ENCODE measurements at regions not wholly inside any gene's neighbourhood (a gene's known extent, or its start where the extent isn't known, plus 50 kb on each side); places are given as distances from the start of the nearest gene placed in this dataset.

- no peak for TF ChIP-seq TAF1 (IDR thresholded peaks at IDR 0.05; ENCODE audit: borderline replicate concordance, insufficient read depth, low read length)
- no peak for TF ChIP-seq POLR2AphosphoS5 (IDR thresholded peaks at IDR 0.05; ENCODE audit: low read depth, low read length)
- no peak for TF ChIP-seq REST (IDR thresholded peaks at IDR 0.05; ENCODE audit: insufficient read depth in 1 of 2, low read depth in 2 of 2, low read length in 2 of 2)
- no peak for TF ChIP-seq SIN3A (IDR thresholded peaks at IDR 0.05; ENCODE audit: borderline replicate concordance, insufficient read depth, low read length)
- no peak for TF ChIP-seq FOXP2 (optimal IDR thresholded peaks at IDR 0.05; ENCODE audit: borderline replicate concordance, extremely low read depth, extremely low read length, insufficient read depth)
Measured at GRCh38 chr15:25954398-25954797, 91.3 kb upstream of the ATP10A start.
